Cardiac muscle cell (in vitro differentiated cells and primary cell): ENCODE measurements at regions not wholly inside any gene's neighbourhood (a gene's known extent, or its start where the extent isn't known, plus 50 kb on each side); places are given as distances from the start of the nearest gene placed in this dataset.
A peak's percentile ranks its signal among the peaks of the same experiment; 100 is the strongest.

Source experiments
- DNase-seq, 2 donors: peaks; one replicate each; pipeline versions ENCODE4 v3.0.0 to v3.0.0-alpha.2; 2010 to 2017; ENCODE audit warnings: low read depth in 1 of 2, low spot score in 1 of 2
- H3K27ac ChIP-seq: fragments of 200-600 bp; sonication (generic); 2 replicates; pipeline ENCODE4 v1.5.1; 2016
- H3K27me3 ChIP-seq: fragments of 200-600 bp; sonication (generic); 2 replicates; pipeline ENCODE4 v1.6.0; 2016; ENCODE audit warnings: control low read depth
- H3K36me3 ChIP-seq: fragments of 200-600 bp; sonication (generic); 2 replicates; pipeline ENCODE4 v1.5.1; 2016; ENCODE audit warnings: control low read depth
- H3K4me1 ChIP-seq: fragments of 200-600 bp; sonication (generic); 2 replicates; pipeline ENCODE4 v1.8.1; 2017; ENCODE audit warnings: low read depth, mild to moderate bottlenecking, mixed run types
- H3K4me3 ChIP-seq: fragments of 200-600 bp; sonication (generic); 2 replicates; pipeline ENCODE4 v1.5.1; 2016; ENCODE audit warnings: mild to moderate bottlenecking
- H3K9me3 ChIP-seq: fragments of 200-600 bp; sonication (generic); 2 replicates; pipeline ENCODE4 v1.5.1; 2017; ENCODE audit warnings: low read depth, mild to moderate bottlenecking, control low read depth
- TF ChIP-seq, protein P1 (sequence below): IDR thresholded peaks from 2 replicates; pipeline ENCODE4 v1.5.1; 2012; ENCODE audit warnings: low read depth, mild to moderate bottlenecking, low read length

DNA sequence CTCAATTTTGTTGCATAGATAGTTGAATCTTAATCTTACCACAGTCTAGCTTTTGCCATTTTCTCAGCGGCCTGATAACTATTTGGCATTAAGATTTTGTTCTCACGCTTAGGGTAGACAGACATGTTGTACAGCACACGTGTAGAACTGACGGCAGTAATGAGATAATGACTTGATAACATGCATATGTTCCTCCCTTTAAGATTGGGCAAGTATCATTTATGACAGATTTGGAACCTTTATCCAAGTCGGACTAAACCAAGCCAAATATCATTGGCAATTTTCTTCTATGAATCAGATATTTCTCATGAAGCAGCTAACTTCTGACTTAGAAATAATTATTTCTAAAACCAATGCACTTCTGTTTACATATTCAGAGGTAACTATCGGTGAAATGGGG, 205.5 kb downstream of the NDFIP2 start:
- H3K27ac ChIP-seq = no peak overlapping the region
- peak in 1 of 2 donors; percentile 80 for DNase-seq
- TF ChIP-seq, protein P1, sequence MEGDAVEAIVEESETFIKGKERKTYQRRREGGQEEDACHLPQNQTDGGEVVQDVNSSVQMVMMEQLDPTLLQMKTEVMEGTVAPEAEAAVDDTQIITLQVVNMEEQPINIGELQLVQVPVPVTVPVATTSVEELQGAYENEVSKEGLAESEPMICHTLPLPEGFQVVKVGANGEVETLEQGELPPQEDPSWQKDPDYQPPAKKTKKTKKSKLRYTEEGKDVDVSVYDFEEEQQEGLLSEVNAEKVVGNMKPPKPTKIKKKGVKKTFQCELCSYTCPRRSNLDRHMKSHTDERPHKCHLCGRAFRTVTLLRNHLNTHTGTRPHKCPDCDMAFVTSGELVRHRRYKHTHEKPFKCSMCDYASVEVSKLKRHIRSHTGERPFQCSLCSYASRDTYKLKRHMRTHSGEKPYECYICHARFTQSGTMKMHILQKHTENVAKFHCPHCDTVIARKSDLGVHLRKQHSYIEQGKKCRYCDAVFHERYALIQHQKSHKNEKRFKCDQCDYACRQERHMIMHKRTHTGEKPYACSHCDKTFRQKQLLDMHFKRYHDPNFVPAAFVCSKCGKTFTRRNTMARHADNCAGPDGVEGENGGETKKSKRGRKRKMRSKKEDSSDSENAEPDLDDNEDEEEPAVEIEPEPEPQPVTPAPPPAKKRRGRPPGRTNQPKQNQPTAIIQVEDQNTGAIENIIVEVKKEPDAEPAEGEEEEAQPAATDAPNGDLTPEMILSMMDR = no peak
- H3K36me3 ChIP-seq = no peaks in the 10 kb centered on the region
- H3K27me3 ChIP-seq = no peaks in the 10 kb centered on the region
- no peaks in the 10 kb centered on the region for H3K9me3 ChIP-seq
- H3K4me1 ChIP-seq = no peaks in the 10 kb centered on the region
- no peak overlapping the region for H3K4me3 ChIP-seq

DNA sequence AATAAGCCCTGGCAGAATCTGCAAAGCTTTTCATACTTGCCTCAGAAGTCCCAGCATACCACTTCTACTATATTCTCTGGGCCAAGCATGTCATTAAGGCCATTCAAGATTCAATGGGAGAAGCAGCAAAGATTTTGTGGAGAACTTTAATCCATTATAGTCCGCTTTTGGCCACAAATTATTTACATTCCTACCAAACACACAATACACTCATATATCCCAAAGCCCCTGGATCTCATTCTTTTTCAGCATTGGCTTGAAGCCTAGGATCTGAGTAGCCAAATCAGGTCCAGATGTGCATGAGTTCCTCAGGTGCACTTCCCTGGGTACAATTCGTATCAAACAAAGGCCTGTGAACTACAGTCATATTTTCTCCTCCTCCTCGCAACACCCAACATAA, 203.4 kb downstream of the NDFIP2 start:
- no peaks in the 10 kb centered on the region for H3K27me3 ChIP-seq
- H3K9me3 ChIP-seq = no peaks in the 10 kb centered on the region
- H3K27ac ChIP-seq = no peak overlapping the region
- no peaks in the 10 kb centered on the region for H3K36me3 ChIP-seq
- TF ChIP-seq, protein P1 = no peak
- no peaks in the 10 kb centered on the region for H3K4me1 ChIP-seq
- DNase-seq = no peak
- H3K4me3 ChIP-seq = no peak overlapping the region

DNA sequence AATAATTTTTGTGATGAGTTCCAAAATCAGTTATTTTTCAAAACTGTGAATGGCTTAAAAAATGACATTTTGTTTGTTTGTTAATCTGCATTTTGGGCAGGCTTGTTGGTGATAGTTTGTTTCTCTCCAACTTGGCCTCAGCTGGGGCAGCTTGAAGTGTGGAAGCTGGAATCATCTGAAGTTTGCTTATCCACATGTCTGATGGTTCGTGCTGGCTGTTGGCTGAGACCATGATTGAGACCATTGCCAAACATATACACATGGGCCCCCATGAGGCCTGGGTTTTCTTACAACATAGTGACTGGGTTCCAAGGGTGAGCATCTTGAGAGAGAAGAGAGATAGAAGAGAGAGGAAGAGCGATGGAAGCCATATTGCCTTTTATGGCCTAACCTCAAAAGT, 201.2 kb downstream of the NDFIP2 start:
- DNase-seq = no peak
- Histone ChIP-seq H3K4me1 (peaks cover 11% of the 10 kb centered on the region), H3K9me3 (no peaks in the 10 kb centered on the region), H3K27ac (no peak overlapping the region), H3K4me3 (no peak overlapping the region), H3K27me3 (no peaks in the 10 kb centered on the region), H3K36me3 (no peaks in the 10 kb centered on the region)
- TF ChIP-seq, protein P1 = no peak

DNA sequence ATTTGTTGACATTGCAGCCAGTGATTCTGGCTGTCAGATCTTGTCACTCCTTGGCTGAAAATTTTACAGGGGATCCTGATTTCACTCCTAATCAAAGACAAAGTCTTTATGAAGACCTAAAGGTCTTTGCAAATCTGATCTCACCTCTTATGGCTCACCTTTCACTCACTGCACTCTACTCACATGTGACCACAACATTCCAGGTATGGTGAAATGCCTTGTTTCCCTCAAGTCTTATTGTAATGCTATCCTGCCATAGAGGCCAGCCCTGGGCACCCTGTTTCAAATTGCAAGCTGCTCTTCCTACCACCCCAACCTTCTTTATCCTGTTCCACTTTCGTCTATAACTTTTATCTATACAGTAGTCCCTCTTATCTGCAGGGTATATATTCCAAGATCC, 200.1 kb downstream of the NDFIP2 start:
- no peak overlapping the region for H3K4me3 ChIP-seq
- TF ChIP-seq, protein P1 = no peak
- DNase-seq = peak in 1 of 2 donors; percentile 14
- H3K9me3 ChIP-seq = no peaks in the 10 kb centered on the region
- peaks cover 18% of the 10 kb centered on the region for H3K4me1 ChIP-seq
- H3K36me3 ChIP-seq = no peaks in the 10 kb centered on the region
- no peak overlapping the region for H3K27ac ChIP-seq
- no peaks in the 10 kb centered on the region for H3K27me3 ChIP-seq

DNA sequence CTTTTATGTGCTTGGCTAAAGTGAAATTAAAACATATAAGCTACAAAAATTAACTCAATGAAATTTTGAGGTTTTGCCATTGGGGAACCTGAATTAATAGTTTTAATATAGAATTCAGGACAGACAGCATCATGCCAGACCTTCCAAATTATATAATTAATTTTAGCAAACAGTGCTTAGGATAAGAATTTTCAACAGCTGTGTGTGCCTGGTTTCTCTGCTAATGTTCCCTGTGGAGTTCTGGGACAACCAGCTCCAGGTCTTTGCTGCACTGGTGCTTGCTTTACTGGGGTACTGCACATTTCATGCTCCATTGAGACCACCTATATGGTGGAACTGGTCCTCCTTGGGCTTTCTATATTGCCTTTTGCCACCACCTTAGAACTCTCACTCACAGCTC, 199.5 kb downstream of the NDFIP2 start:
- Histone ChIP-seq H3K9me3 (no peaks in the 10 kb centered on the region), H3K27ac (no peak overlapping the region), H3K27me3 (no peaks in the 10 kb centered on the region), H3K4me3 (no peak overlapping the region), H3K36me3 (no peaks in the 10 kb centered on the region), H3K4me1 (peaks cover 24% of the 10 kb centered on the region)
- no peak for DNase-seq
- TF ChIP-seq, protein P1 = no peak

DNA sequence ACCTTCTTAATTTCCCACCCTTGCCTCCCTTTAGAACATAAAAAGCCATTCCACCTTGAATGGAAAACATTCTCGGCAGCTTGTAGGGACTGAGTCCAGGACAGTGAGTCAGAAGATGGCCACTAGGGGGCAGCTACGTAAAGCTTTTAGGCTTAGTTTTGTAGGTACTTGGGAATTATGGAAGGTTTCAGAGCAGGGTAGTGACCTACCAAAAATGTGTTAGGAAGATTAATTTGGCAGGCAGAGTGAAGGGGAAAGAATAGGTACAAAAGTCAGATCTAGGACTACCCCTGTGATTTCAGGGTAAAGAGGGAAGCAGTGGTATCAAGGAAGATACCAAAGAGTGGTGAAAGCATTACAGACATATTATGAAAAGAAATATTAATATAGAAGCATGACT, 198.4 kb downstream of the NDFIP2 start:
- DNase-seq = peak; percentile 84 to 92
- H3K27ac ChIP-seq = peak overlapping the region; percentile 7
- no peaks in the 10 kb centered on the region for H3K36me3 ChIP-seq
- TF ChIP-seq, protein P1 = peak; percentile 76
- no peak overlapping the region for H3K4me3 ChIP-seq
- H3K4me1 ChIP-seq = peaks cover 29% of the 10 kb centered on the region
- no peaks in the 10 kb centered on the region for H3K27me3 ChIP-seq
- no peaks in the 10 kb centered on the region for H3K9me3 ChIP-seq
